ENCODE measurements at regions not wholly inside any gene's neighbourhood (a gene's known extent, or its start where the extent isn't known, plus 50 kb on each side); places are given as distances from the start of the nearest gene placed in this dataset.
"Not testable (repeated sequence)": the region's sequence is repeated elsewhere in the genome, so short reads cannot be mapped to it uniquely, and the experiment has no call there.

DNA sequence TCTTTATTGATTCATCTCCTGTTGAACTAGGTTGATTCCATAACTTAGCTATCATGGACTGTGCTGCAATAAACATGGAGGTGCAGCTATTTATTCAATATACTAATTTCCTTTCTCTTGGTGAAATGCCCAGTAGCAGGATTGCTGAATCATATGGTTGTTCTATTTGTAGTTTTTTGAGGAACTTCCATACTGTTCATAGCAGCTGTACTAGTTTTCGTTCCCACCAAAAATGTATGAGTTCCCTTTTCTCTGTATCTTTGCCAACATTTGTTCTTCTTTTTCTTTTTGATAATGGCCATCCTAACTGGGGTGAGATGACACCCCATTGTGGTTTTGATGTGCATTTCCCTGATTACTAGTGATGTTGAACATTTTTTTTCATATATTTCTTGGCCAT lies 87.2 kb upstream of the NAV2 start:
- no peak for DNase-seq

DNA sequence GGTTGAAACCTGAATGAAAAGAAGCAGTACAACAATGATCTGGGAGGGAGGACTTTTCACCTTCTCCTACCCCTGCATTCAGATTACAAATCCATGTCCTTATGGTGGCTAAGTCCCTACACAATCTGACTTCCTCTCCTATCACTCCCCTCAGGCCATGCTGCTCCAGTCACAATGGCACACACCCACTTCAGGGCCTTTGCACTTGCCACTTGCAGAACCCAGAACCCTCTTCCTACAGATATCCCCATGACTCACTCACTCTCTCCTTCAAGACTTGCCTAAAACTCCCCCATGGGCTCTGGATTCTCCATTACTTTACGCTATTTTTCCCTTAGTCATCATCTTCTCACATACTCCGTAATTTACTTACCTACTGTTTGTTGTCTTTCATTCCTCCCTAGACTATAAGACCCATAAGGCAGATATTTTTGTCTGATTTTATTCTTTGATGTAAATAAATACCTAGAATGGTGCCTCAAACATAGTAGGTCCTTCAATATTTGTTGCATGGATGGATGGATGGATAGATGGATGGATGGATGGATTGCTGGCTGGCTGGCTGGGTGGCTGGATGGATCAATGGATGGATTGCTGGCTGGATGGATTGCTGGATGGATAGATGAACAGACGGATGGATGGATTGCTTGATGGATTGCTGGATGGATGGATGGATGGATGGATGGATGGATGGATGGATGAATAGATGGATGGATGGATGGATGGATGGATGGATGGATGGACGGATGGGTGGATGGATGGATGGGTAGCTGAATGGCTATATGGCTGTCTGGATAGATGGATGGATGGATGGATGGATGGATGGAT lies 94.7 kb upstream of the NAV2 start:
- DNase-seq, result no peak

DNA sequence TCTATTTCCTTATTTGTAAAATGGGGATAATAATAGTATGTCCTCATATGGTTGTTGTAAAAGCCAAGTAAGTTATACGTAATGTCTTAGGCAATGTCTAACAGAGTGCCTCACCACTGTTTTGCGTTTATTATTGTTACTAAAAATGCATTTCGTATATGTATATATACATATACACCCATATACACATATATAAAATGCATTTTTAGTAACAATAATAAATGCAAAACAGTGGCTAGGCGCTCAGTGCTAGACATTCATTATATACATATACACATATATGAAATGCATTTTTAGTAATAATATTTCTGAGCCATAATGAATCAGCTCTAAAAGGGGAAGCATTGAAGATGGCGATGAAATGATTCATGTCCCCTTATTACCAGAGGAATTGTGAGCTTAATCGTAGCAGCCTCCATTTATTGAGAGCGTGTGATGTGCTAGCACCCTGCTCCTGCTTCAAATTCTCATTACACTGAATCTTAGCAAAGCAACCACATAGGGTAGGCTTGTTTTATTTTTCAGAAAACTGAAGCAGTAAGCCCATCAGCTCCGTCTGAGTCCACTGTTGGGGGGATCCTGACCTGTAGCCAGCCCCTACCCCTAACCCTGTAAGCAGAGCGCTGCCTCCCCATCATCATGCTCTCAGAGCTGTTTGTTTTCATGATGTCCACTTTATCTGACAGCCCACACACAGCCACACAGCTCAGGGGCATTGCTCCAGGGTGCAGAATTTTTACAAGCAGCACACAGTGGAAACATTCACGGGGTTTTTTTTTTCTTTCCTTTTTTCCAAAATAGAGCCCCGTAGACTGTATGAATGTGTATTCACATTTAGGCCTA lies 97.1 kb upstream of the NAV2 start:
- DNase-seq, result no peak

DNA sequence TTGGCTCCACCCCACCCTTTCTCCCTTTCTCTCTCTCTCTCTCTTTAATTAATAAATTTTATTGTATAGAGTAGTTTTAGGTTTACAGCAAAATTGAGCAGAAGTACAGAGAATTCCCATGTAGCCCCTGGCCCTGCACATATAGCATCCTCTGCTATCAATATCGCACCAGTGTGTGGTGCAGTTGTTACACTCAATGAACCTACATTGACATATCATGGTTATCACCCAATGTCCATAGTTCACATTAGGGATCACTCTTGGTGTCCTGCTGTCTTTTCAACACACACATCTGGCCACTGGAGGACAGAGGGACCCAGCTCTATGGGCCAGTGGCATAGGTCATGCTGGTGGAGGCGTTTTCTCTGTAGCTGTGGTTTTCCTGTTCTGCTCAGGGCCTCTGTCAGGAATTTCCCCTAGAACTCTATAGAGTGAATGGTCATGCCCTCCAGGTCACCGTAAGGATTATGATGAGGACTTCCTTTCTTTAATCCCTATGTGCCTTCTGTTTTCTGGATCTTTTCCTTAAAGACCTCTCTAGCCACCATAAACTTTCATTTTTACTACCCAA lies 98.2 kb upstream of the NAV2 start:
- DNase-seq, result no peak

DNA sequence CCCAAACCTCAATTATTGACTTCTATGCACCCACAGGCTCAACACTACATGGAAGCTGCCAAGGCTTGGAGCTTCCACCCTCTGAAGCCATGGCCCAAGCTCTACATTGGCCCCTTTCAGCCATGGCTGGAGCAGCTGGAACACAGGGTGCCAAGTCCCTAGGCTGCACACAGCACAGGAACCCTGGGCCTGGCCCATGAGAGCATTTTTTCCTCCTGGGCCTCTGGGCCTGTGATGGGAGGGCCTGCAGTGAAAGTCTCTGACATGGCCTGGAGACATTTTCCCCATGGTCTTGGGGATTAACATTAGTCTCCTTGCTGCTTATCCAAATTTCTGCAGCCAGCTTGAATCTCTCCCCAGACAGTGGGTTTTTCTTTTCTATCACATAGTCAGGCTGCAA lies 100.6 kb upstream of the NAV2 start:
- not testable (repeated sequence) for DNase-seq

DNA sequence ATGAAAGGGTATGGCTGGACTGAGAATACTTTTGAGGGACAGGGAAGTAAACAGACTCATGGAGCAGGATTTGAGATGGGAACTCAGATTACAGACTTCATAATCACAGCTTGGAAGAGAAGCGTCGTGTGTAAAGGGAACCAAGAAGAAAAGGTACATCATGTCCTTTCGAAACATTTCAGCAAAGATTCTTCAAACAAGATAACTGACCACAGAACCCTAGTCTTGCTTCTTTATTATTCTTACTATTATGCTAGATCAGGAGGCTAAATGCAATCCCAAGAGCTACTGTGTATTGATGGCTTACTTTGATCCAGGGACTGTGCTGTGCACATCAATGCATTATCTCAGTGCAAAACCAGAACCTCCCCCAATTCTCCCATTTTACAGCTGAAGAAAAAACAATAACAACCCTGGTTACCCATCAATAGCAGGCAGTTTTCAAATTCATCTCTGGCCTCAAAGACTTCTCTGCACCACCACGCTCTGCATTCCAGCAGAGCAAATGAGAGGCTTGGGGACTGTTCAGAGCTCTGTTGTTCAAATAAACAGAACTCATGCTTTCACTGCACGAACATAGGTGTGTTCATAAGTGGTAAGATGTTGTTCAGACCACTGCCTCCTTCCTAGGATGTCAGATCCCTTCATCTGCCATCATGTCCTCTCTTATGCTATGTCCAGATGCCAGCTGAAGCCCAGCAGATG lies 104.8 kb upstream of the NAV2 start:
- no peak for DNase-seq

DNA sequence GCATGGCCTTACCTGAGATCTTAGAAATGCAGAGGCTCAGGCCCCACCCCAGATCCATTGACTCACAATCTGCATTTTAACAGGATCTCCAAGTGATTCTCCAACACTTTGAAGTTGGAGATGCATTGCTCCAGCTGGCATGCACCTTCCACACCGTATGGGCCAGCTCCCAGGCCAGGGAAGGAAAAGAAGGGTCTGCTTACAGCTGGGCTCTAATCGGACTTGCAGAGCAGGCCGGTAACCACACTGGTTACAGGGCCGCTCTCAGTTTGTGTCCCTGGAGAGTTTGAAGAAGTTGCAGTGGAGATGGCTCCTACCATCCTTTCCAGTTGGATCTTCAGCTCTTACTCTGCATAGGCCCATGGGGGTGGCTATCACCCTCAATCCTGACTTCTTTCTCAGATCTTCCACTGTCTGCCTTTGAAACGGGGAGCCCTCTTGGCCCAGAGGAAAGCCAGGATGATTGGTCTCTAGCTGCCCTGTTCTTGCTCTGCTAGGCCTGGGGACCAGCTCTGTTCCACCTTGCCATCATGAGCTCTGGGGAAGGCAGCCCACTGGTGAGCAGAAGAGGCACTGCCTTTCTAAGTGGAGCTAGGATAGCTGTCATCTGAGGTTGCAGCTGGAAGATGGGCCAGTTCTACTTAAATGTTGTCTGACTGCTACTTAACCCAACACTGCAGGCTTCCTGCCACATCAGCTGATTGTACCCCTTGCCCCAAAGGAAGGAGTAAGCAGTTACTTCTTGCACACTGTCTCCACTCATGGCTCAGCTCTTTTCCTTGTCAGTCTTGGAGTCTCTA lies 105.6 kb upstream of the NAV2 start:
- no peak for DNase-seq

DNA sequence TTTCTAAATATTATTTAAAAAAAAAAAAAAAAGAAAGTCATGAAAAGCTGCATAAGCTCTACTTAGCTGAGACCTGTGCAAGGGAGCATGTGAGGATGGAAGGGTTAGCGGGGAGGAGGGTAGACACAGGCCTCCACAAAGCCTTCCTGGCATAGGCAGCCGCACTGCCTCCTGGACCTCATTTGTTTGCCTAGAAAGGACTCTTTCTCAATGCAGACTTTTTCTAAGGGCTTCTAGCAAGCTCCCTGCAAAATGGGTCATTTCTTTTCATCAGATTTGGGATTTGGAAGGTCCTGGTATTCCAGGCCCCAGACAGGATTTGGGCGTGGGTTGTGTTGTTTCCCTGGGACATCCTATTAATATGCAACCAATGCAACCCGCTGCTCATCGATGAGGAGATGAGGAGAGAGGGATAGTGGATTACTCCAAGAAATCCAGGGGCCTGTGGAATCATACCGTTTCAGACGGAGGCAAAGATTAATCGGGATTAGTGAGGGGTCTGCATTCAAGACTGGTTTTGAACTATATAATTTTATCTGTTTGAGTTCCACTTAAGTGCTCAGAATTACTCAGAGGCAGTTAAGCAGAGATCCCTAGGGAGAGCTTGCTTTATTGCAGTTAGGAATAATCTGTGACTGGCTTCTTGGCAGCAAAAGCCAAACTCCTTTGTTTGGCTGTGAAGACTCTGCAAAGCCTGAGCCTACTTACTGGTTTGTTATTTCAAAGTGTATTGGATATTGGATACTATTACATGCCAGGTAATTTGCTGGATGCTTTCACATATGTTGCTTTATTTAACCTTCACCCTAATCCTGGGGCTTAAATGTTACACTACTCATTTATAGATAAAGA lies 106.9 kb upstream of the NAV2 start:
- DNase-seq, result no peak

DNA sequence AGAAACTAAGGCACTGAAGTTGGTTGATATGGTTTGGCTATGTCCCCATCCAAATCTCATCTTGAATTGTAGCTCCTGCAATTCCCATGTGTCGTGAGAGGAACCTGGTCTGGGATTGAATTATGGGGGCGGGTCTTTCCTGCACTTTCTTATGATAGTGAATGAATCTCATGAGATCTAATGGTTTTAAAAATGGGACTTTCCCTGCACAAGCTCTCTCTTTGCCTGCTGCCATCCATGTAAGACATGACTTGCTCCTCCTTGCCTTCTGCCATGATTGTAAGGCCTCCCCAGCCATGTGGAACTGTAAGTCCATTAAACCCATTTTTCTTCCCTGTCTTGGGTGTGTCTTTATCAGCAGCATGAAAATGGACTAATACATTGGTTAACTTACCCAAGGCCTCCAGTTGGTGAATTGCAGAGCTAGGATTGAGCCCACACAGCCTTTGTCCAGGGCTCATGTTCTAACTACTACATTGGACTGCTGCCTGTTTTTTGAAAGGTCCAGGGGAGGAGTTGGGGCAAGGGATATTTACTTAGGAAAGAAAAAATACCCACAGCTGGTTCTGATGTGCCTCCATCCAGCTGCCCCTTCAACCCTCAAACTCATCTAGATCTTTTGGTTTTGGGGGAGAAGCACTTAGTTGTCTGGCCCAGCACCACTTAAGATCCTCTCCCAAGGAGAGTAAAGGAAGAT lies 107.8 kb upstream of the NAV2 start:
- DNase-seq, result no peak

DNA sequence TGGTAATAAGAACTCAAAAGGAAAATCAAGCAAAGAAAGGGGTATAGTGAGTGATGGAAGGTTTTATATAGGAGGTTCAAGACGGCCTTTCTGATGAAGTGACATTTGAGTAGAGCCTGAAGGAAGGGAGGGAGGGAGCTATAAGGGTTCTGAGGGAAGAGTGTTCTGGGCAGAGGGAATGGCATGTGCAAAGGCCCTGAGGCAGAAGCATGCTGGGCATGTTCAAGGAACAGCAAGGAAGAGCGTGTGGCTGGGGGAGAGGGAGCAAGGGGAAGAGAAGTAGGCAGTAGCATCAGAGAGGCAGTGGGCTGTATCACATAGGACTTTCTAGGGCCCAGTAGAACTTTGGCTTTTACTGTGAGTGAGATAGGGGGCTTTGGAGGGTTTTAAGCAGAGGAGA lies 108.9 kb upstream of the NAV2 start:
- DNase-seq, result no peak

DNA sequence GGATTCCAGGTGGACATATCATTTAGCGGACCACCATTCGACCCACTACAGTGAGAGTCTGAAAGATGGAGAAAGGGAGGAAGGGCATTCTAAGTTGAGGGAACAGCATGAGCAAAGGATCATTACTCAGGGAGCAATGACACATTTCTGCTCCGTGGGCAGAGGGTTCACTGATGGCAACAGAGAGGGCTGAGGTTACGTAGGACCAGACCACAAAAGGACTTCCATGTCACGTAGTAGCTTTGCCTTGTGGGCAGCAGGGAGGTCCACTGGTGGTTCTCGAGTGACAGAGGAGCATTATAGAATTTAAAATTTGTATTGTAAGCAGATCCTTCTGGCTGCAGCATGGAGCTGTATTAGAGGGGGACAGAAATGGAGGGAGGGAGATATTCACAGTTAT lies 109.7 kb upstream of the NAV2 start:
- no peak for DNase-seq

DNA sequence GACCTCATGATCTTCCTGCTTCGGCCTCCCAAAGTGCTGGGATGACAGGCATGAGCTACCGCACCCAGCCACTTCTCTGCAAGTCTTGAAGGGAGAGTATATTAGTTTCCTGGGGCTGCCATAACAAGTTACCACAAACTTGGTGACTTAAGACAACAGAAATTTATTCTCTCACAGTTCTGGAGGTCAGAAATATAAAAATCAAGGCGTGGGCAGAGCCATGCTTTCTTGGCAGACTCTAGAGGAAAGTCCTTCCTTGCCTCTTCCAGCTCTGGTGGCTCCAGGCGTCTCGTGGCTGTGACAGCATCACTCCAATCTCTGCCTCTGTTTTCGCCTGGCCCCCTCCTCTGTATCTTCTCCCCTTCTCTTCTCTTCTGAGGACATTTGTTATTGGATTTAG lies 110.2 kb upstream of the NAV2 start:
- DNase-seq, result no peak

DNA sequence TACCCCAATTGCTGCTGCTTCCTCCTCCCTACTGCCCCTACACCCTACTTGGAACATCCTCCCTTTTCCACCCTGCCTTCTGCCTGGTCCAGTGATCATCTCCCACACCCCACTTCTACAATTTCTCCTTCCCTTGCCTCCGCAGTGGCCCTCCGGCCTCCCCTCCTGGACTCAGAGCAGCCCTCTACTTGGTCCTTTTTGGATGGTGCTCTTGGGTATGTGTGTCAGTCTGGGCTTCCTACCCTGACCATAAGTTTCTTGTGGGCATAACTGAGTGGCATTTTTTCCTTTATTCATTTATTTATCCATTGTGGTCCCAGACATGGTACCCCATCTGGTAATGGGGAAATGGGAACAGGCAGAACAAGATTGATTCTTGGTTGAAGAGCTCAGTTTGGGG lies 111.4 kb upstream of the NAV2 start:
- no peak for DNase-seq

DNA sequence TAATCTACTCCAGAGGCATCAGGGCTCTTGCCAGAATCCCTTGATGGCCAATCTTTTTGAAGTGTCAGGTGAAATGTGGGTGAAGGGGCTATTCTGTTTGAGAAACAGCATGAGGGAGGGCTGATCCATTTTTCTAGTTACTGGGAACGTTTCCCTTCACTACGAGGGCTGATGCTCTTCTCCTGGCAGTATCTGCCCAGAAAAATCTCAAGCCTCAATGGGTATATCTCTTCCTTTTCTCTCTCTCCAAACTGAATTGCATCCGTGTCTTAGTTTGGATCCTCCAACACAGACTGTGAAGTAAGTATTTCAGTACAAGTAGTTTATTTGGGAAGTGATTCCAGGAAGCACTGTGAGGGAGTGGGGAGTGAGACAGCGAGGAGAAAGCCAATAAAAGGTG lies 113.0 kb upstream of the NAV2 start:
- DNase-seq, result no peak

DNA sequence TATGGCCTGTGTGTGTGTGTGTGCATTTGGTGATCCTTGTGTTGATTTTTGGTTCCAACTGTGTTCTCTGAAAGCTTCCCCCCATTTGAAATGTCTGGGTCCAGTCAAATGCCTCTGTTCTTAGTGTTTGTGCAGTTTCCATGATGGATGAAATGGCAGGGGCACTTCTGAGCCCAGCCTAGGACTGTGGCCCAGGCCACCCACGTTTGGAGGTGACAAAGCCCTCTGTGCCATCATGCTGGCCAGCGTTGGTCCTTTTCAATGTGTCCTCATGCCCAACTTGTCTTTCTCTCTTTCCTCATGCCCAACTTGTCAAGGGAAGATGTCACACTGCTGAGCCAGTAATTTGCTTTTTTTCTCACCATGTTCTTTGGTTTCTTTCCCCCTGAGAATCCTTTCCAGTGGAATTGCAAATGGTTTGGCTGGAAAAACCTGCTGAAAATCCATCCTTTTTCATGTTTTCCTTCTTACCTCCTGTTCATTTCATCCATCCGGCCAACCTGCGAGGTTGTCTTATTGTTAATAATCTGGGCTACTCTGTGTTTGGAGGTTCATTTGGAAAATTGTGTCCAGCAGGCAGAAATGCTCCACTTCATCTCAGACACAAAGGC lies 113.7 kb upstream of the NAV2 start:
- DNase-seq, result no peak

DNA sequence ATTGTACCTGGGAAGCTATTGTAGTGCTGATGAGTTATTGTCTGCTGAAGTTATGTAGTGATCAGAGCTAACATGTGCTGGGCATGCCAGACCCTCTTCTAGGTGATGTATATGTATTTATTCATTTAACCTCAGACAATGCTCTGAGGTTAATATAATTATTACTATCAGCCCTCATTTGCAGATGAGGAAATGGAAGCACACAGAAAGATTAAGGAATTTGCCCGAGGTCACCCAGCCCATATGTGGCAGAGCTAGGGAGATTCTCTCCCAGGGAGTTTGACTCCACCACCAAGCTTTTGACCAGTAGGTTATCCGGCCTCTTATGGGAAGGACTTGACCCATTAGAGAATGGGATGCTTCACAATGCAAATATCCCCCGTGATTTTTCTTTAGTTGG lies 114.2 kb upstream of the NAV2 start:
- no peak for DNase-seq

DNA sequence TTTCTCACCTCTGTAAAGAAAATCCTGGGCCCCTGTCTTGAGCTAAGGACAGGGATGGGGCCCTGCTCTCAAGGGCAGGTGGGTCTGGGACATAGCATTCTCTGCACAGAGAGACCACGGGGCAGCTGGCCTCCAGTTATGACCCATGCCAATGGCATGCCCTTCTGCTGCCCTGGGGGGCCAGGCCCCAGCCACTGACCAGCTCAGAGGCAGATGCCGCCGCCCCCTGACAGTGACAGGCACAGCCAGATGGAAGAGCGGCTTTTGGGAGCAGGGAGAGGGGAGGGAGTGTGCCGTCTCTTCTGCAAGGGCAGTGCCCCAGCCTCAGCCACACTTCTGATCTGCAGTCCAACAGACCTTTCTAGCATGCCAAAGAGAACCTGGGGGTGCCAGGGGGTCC lies 114.8 kb upstream of the NAV2 start:
- DNase-seq, result no peak

DNA sequence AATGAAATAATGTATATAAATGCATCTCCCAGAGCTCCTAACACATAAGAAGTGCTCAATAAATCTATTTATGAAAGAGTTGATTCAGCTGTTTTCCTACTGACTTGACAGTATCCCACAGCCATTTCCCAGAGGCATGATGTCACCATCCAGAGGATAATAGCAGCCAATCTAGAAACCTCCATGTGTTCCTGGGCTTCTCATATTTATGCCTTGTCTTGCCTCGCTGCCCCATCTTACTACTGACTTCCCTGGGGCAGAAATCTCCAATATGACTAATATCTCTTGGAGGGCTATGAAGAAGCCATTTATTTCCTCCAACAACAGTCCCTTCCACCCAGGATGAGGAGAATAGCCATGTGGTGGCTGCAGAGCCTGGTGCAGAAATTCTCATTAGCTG lies 115.4 kb upstream of the NAV2 start:
- no peak for DNase-seq

DNA sequence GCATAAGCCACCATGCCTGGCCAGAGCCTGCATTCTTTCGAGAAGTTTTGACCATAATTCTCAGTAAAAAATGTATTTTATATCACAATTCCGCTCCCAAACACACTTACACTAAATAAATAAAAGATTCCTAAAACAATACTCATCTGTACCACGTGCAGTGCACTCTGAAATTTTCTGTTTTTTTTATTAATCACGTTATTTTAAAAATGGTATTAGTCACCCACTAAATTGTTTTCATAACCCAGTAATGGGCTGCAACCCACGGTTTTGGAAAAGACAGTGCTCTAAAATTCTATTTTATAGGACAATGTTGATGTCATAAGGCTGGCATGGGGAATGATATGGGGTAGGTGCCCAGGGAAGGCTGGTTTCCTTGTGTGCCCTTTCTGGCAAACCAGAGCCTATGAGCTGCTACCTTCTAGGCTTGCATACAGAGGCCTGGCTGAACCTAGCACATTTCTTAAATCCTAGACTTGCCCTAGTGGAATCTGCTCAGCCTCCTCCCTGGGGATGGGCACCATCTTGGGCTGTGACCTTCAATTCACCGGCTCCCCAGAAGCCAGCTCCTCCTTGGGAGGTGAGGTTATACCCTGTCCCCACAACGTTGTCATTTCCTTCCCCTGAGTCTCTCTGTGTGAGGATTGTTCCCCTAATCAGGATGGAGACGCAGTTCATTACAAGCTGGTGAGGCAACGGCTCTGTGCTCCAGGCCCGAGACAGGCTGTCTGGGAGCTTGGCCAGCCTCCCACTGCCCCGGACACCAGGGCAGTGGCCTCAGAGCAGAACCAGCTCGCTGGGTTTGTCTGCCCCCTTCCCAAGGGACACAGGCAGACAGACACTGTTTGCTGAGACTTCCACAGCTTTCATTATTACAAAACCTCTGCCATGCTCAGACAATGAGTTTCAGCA lies 116.5 kb upstream of the NAV2 start:
- DNase-seq, result no peak

Measured in CD4-positive, alpha-beta T cell treated with Interleukin-10 for 1 hour (primary cell).